ENCODE measurements at regions not wholly inside any gene's neighbourhood (a gene's known extent, or its start where the extent isn't known, plus 50 kb on each side); places are given as distances from the start of the nearest gene placed in this dataset.

GRCh38 chr12:118715647-118716046 is 265.7 kb upstream of the SRRM4 start:
- Histone ChIP-seq H3K27me3 (ENCODE audit: control insufficient read depth in 3 of 3, insufficient read depth in 3 of 3, low read length in 2 of 3) (peaks cover 0 to 4% (median 0%) of the 10 kb centered on the region in 3 donors), H3K36me3 (ENCODE audit: control insufficient read depth in 4 of 4, insufficient read depth in 4 of 4, low read length in 4 of 4) (no peaks in the 10 kb centered on the region), H3K9me3 (ENCODE audit: control insufficient read depth in 4 of 4, insufficient read depth in 3 of 4, low read length in 3 of 4) (peaks cover 0 to 2% (median 0%) of the 10 kb centered on the region in 4 donors), H3K27ac (ENCODE audit: low read depth in 1 of 2, low read length in 1 of 2) (no peak overlapping the region), H3K4me1 (ENCODE audit: control insufficient read depth in 5 of 5, insufficient read depth in 5 of 5, low read length in 5 of 5) (no peaks in the 10 kb centered on the region), H3K4me3 (no peak overlapping the region), H3K9ac (ENCODE audit: insufficient read depth in 1 of 2, low read length in 2 of 2) (no peak overlapping the region)
- no peak for ATAC-seq (ENCODE audit: insufficient read depth, low FRiP score)
- WGBS, 2 donors = 77 to 86% methylated on average over 2 of the region's 2 CpGs
- no peak for TF ChIP-seq CTCF (IDR thresholded peaks at IDR 0.05; ENCODE audit: control extremely low read depth, extremely low read depth)
- no peak for DNase-seq

- peaks cover 0 to 6% (median 0%) of the 10 kb centered on the region in 4 donors for H3K9me3 ChIP-seq (ENCODE audit: control insufficient read depth in 4 of 4, insufficient read depth in 3 of 4, low read length in 3 of 4)
- no peak overlapping the region for H3K4me3 ChIP-seq
- ATAC-seq (ENCODE audit: insufficient read depth, low FRiP score) = no peak
- 78 to 79% methylated on average over 11 of the region's 11 CpGs for WGBS, 2 donors
- H3K9ac ChIP-seq (ENCODE audit: insufficient read depth in 1 of 2, low read length in 2 of 2) = no peak overlapping the region
- no peaks in the 10 kb centered on the region for H3K36me3 ChIP-seq (ENCODE audit: control insufficient read depth in 4 of 4, insufficient read depth in 4 of 4, low read length in 4 of 4)
- no peak overlapping the region for H3K27ac ChIP-seq (ENCODE audit: low read depth in 1 of 2, low read length in 1 of 2)
- H3K4me1 ChIP-seq (ENCODE audit: control insufficient read depth in 5 of 5, insufficient read depth in 5 of 5, low read length in 5 of 5) = no peaks in the 10 kb centered on the region
- no peaks in the 10 kb centered on the region for H3K27me3 ChIP-seq (ENCODE audit: control insufficient read depth in 3 of 3, insufficient read depth in 3 of 3, low read length in 2 of 3)
- TF ChIP-seq CTCF (IDR thresholded peaks at IDR 0.05; ENCODE audit: control extremely low read depth, extremely low read depth) = no peak
- no peak for DNase-seq
These were observed 254.0 kb upstream of the SRRM4 start for GRCh38 chr12:118727196-118727978.

GRCh38 chr12:118727979-118728366 is 253.4 kb upstream of the SRRM4 start:
- ATAC-seq (ENCODE audit: insufficient read depth, low FRiP score) (no peak), DNase-seq (no peak)
- peaks cover 0 to 6% (median 0%) of the 10 kb centered on the region in 4 donors for H3K9me3 ChIP-seq (ENCODE audit: control insufficient read depth in 4 of 4, insufficient read depth in 3 of 4, low read length in 3 of 4)
- no peak overlapping the region for H3K27ac ChIP-seq (ENCODE audit: low read depth in 1 of 2, low read length in 1 of 2)
- 75 to 91% methylated on average over 3 of the region's 3 CpGs for WGBS, 2 donors
- no peaks in the 10 kb centered on the region for H3K36me3 ChIP-seq (ENCODE audit: control insufficient read depth in 4 of 4, insufficient read depth in 4 of 4, low read length in 4 of 4)
- no peaks in the 10 kb centered on the region for H3K27me3 ChIP-seq (ENCODE audit: control insufficient read depth in 3 of 3, insufficient read depth in 3 of 3, low read length in 2 of 3)
- no peak for TF ChIP-seq CTCF (IDR thresholded peaks at IDR 0.05; ENCODE audit: control extremely low read depth, extremely low read depth)
- H3K4me3 ChIP-seq = no peak overlapping the region
- no peaks in the 10 kb centered on the region for H3K4me1 ChIP-seq (ENCODE audit: control insufficient read depth in 5 of 5, insufficient read depth in 5 of 5, low read length in 5 of 5)
- no peak overlapping the region for H3K9ac ChIP-seq (ENCODE audit: insufficient read depth in 1 of 2, low read length in 2 of 2)

Measured in lung (tissue), 11 donors.